ENCODE measurements at regions not wholly inside any gene's neighbourhood (a gene's known extent, or its start where the extent isn't known, plus 50 kb on each side); places are given as distances from the start of the nearest gene placed in this dataset.

DNA sequence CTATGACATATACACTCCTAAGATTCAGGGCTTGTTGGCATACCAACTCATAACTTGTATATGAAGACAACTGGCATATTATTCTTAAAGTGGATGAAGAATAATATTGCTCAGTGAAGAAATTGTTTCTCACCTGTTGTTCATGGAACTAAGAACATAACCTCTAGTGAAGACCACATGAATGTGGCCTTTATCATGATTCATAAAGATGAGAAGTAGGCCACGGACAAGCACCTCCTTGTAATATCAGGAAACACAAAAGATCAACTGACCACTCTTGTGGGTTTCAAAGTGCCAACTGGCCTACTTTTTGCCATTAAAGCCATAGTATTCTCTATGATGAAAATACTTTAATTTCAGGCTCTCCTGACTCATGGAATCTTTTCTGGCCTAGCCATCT is 407.4 kb downstream of the GRB14 start:
- no peak overlapping the region for H3K4me3 ChIP-seq (replicated peaks in 1 of 2; ENCODE audit: low read depth in 1 of 2, low read length in 2 of 2)
- no peak overlapping the region for H3K9ac ChIP-seq (ENCODE audit: low read length)
- ChIA-PET RAD21 (ENCODE audit: low non-redundant PET in 1 of 2, low total read pairs in 2 of 2, uncharacterized antibody in 2 of 2, unreplicated experiment in 2 of 2) (no interaction called here), CTCF (no interaction called here), POLR2A (no interaction called here)
- no peaks in the 10 kb centered on the region for H3K9me3 ChIP-seq (ENCODE audit: control insufficient read depth in 1 of 2, insufficient read depth in 1 of 2, low read depth in 1 of 2, low read length in 2 of 2)
- TF ChIP-seq EZH2phosphoT487 (IDR thresholded peaks at IDR 0.05; ENCODE audit: borderline replicate concordance) (no peak), YY1 (IDR thresholded peaks at IDR 0.05; ENCODE audit: extremely low read depth, insufficient replicate concordance, low read depth, low read length) (no peak), SIN3A (IDR thresholded peaks at IDR 0.05; ENCODE audit: low read depth) (no peak), EZH2 (IDR thresholded peaks at IDR 0.05) (no peak)
- TF ChIP-seq, protein P1, sequence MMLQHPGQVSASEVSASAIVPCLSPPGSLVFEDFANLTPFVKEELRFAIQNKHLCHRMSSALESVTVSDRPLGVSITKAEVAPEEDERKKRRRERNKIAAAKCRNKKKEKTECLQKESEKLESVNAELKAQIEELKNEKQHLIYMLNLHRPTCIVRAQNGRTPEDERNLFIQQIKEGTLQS (IDR thresholded peaks at IDR 0.05): no peak
- H3K36me3 ChIP-seq (ENCODE audit: control insufficient read depth in 1 of 2, insufficient read depth in 2 of 2, low read length in 2 of 2): no peaks in the 10 kb centered on the region
- H3K27ac ChIP-seq (ENCODE audit: low read depth, low read length): no peak overlapping the region
- no peak for DNase-seq (ENCODE audit: low read depth, low spot score)
- no peak overlapping the region for H2AFZ ChIP-seq (ENCODE audit: low read depth, low read length, poor library complexity, severe bottlenecking)
- peaks cover 11% of the 10 kb centered on the region; the same call in 1 of the 2 replicates for H3K27me3 ChIP-seq (ENCODE audit: insufficient read depth, low read length)
- H3K9me2 ChIP-seq (ENCODE audit: insufficient read depth): no peaks in the 10 kb centered on the region
- H3K4me2 ChIP-seq (ENCODE audit: low read length): no peak overlapping the region
- ATAC-seq: no peak
- intact Hi-C loops (cut with micrococcal nuclease): no loop called here
- no peaks in the 10 kb centered on the region for H4K20me1 ChIP-seq (ENCODE audit: insufficient read depth)
- H3K79me2 ChIP-seq (ENCODE audit: insufficient read depth, low read length): no peaks in the 10 kb centered on the region
- BruUV-seq (replicated peaks): no TSS peak
- H3K4me1 ChIP-seq (ENCODE audit: control insufficient read depth in 1 of 2, insufficient read depth in 2 of 2, low read length in 2 of 2): no peaks in the 10 kb centered on the region

DNA sequence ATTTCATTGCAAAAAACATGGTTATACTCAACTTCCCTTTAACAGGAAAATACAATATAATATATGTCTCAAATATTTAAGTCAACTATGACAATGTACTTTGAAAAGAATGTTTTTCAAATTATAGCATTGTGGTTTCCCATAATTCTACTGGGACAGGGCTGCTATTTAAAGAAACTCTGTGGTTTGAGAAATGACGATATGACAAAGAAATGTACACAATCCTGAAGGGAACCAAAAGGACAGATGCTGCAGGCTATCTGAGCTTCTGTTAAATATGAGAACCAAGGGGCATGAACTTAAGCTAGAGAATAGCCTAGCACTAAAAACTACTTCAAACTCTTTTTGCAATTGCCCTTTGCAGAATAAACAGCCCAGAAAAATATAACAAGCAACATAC is 415.9 kb downstream of the GRB14 start:
- Histone ChIP-seq H4K20me1 (ENCODE audit: insufficient read depth) (no peaks in the 10 kb centered on the region), H3K4me1 (ENCODE audit: control insufficient read depth in 1 of 2, insufficient read depth in 2 of 2, low read length in 2 of 2) (no peaks in the 10 kb centered on the region), H3K79me2 (ENCODE audit: insufficient read depth, low read length) (no peaks in the 10 kb centered on the region), H3K9ac (ENCODE audit: low read length) (no peak overlapping the region), H2AFZ (ENCODE audit: low read depth, low read length, poor library complexity, severe bottlenecking) (no peak overlapping the region), H3K9me3 (ENCODE audit: control insufficient read depth in 1 of 2, insufficient read depth in 1 of 2, low read depth in 1 of 2, low read length in 2 of 2) (no peaks in the 10 kb centered on the region), H3K27me3 (ENCODE audit: insufficient read depth, low read length) (0 out of 2 replicates have a peak, but pooled peaks cover 14% of the 10 kb centered on the region), H3K36me3 (ENCODE audit: control insufficient read depth in 1 of 2, insufficient read depth in 2 of 2, low read length in 2 of 2) (no peaks in the 10 kb centered on the region), H3K4me2 (ENCODE audit: low read length) (no peak overlapping the region), H3K9me2 (ENCODE audit: insufficient read depth) (no peaks in the 10 kb centered on the region), H3K27ac (ENCODE audit: low read depth, low read length) (no peak overlapping the region), H3K4me3 (replicated peaks in 1 of 2; ENCODE audit: low read depth in 1 of 2, low read length in 2 of 2) (no peak overlapping the region)
- ChIA-PET POLR2A (no interaction called here), RAD21 (ENCODE audit: low non-redundant PET in 1 of 2, low total read pairs in 2 of 2, uncharacterized antibody in 2 of 2, unreplicated experiment in 2 of 2) (no interaction called here), CTCF (no interaction called here)
- DNase-seq (ENCODE audit: low read depth, low spot score): no peak
- intact Hi-C loops (cut with micrococcal nuclease): no loop called here
- no TSS peak for BruUV-seq (replicated peaks)
- ATAC-seq: no peak
- TF ChIP-seq, protein P2, sequence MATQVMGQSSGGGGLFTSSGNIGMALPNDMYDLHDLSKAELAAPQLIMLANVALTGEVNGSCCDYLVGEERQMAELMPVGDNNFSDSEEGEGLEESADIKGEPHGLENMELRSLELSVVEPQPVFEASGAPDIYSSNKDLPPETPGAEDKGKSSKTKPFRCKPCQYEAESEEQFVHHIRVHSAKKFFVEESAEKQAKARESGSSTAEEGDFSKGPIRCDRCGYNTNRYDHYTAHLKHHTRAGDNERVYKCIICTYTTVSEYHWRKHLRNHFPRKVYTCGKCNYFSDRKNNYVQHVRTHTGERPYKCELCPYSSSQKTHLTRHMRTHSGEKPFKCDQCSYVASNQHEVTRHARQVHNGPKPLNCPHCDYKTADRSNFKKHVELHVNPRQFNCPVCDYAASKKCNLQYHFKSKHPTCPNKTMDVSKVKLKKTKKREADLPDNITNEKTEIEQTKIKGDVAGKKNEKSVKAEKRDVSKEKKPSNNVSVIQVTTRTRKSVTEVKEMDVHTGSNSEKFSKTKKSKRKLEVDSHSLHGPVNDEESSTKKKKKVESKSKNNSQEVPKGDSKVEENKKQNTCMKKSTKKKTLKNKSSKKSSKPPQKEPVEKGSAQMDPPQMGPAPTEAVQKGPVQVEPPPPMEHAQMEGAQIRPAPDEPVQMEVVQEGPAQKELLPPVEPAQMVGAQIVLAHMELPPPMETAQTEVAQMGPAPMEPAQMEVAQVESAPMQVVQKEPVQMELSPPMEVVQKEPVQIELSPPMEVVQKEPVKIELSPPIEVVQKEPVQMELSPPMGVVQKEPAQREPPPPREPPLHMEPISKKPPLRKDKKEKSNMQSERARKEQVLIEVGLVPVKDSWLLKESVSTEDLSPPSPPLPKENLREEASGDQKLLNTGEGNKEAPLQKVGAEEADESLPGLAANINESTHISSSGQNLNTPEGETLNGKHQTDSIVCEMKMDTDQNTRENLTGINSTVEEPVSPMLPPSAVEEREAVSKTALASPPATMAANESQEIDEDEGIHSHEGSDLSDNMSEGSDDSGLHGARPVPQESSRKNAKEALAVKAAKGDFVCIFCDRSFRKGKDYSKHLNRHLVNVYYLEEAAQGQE (IDR thresholded peaks at IDR 0.05; ENCODE audit: low read depth): no peak
- no peak for TF ChIP-seq FOSL1 (IDR thresholded peaks at IDR 0.05; ENCODE audit: low read depth)
- TF ChIP-seq SIN3A (IDR thresholded peaks at IDR 0.05; ENCODE audit: low read depth): no peak
- no peak for TF ChIP-seq YY1 (IDR thresholded peaks at IDR 0.05; ENCODE audit: extremely low read depth, insufficient replicate concordance, low read depth, low read length)
- TF ChIP-seq ELF1 (IDR thresholded peaks at IDR 0.05; ENCODE audit: borderline replicate concordance, low read depth): no peak
- no peak for TF ChIP-seq ZNF274 (IDR thresholded peaks at IDR 0.05; ENCODE audit: low read depth, low read length)
- no peak for TF ChIP-seq TCF7L2 (IDR thresholded peaks at IDR 0.05; ENCODE audit: borderline replicate concordance, extremely low read depth, insufficient read depth, insufficient read length)
- no peak for TF ChIP-seq CBX3 (IDR thresholded peaks at IDR 0.05; ENCODE audit: low read depth)
- TF ChIP-seq, protein P3, sequence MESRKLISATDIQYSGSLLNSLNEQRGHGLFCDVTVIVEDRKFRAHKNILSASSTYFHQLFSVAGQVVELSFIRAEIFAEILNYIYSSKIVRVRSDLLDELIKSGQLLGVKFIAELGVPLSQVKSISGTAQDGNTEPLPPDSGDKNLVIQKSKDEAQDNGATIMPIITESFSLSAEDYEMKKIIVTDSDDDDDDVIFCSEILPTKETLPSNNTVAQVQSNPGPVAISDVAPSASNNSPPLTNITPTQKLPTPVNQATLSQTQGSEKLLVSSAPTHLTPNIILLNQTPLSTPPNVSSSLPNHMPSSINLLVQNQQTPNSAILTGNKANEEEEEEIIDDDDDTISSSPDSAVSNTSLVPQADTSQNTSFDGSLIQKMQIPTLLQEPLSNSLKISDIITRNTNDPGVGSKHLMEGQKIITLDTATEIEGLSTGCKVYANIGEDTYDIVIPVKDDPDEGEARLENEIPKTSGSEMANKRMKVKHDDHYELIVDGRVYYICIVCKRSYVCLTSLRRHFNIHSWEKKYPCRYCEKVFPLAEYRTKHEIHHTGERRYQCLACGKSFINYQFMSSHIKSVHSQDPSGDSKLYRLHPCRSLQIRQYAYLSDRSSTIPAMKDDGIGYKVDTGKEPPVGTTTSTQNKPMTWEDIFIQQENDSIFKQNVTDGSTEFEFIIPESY (IDR thresholded peaks at IDR 0.05; ENCODE audit: extremely low read depth, insufficient replicate concordance, low read length): no peak
- no peak for TF ChIP-seq EZH2 (IDR thresholded peaks at IDR 0.05)
- no peak for TF ChIP-seq POLR2A (IDR thresholded peaks at IDR 0.05; ENCODE audit: borderline replicate concordance, extremely low read depth, insufficient read depth, insufficient read length)
- TF ChIP-seq JUND (IDR thresholded peaks at IDR 0.05): no peak
- no peak for TF ChIP-seq SRF (IDR thresholded peaks at IDR 0.05; ENCODE audit: low read depth)
- no peak for TF ChIP-seq CEBPB (IDR thresholded peaks at IDR 0.05; ENCODE audit: low read depth)
- TF ChIP-seq, protein P1 (IDR thresholded peaks at IDR 0.05): no peak
